DND-41 (cell line): ENCODE measurements at regions not wholly inside any gene's neighbourhood (a gene's known extent, or its start where the extent isn't known, plus 50 kb on each side); places are given as distances from the start of the nearest gene placed in this dataset.

Experiments used
- CTCF ChIP-seq: IDR thresholded peaks from 2 replicates; pipeline ENCODE4 v1.5.1; 2012; ENCODE audit warnings: borderline replicate concordance, low read length, moderate library complexity, mild to moderate bottlenecking; ENCODE audit not compliant: poor library complexity, severe bottlenecking; ENCODE audit errors: extremely low read depth
- EZH2 ChIP-seq: IDR thresholded peaks from 3 replicates; pipeline ENCODE4 v1.6.1; 2012; ENCODE audit warnings: borderline replicate concordance, low read depth, mild to moderate bottlenecking, moderate library complexity, low read length, inconsistent platforms; ENCODE audit not compliant: severe bottlenecking

- no peak for TF ChIP-seq CTCF
- no peak for TF ChIP-seq EZH2
These were observed 638.0 kb upstream of the ZEB2 start for GRCh38 chr2:145157741-145158591.
